RWPE2 (cell line): ENCODE measurements at regions not wholly inside any gene's neighbourhood (a gene's known extent, or its start where the extent isn't known, plus 50 kb on each side); places are given as distances from the start of the nearest gene placed in this dataset.

ENCODE experiments used
- ATAC-seq: fragments of 200-7000 bp; cut with Tn5 transposase; 3 replicates; pipeline ENCODE4 v1.9.1; 2021; ENCODE audit warnings: low read depth
- DNase-seq: peaks from one replicate; pipeline ENCODE4 v3.0.0-alpha.2; 2020; ENCODE audit warnings: low spot score
- H3K27ac ChIP-seq: fragments of 450-650 bp; 2 replicates; pipeline ENCODE4 v1.5.1; 2017; ENCODE audit warnings: mild to moderate bottlenecking; ENCODE audit not compliant: poor library complexity, severe bottlenecking
- H3K27me3 ChIP-seq: fragments of 250-450 bp; sonication (Bioruptor Pico); 2 replicates; pipeline ENCODE4 v1.5.1; 2021; ENCODE audit warnings: mild to moderate bottlenecking, moderate library complexity; ENCODE audit not compliant: insufficient read depth, poor library complexity, severe bottlenecking
- H3K36me3 ChIP-seq: fragments of 250-450 bp; sonication (Bioruptor Pico); 2 replicates; pipeline ENCODE4 v1.5.1; 2020; ENCODE audit warnings: low read depth, mild to moderate bottlenecking, moderate library complexity
- H3K4me1 ChIP-seq: fragments of 250-450 bp; sonication (Bioruptor Pico); 2 replicates; pipeline ENCODE4 v1.5.1; 2021; ENCODE audit warnings: mild to moderate bottlenecking, moderate library complexity; ENCODE audit not compliant: insufficient read depth, poor library complexity, severe bottlenecking
- H3K4me3 ChIP-seq: fragments of 250-450 bp; sonication (Bioruptor Pico); 2 replicates; pipeline ENCODE4 v1.5.1; 2021; ENCODE audit warnings: mild to moderate bottlenecking, moderate library complexity; ENCODE audit not compliant: severe bottlenecking
- H3K9me3 ChIP-seq: fragments of 250-450 bp; sonication (Bioruptor Pico); 2 replicates; pipeline ENCODE4 v1.5.1; 2021; ENCODE audit warnings: mild to moderate bottlenecking, moderate library complexity; ENCODE audit not compliant: severe bottlenecking
- CTCF ChIP-seq: fragments of 450-650 bp; IDR thresholded peaks from one replicate; pipeline ENCODE4 v1.5.1; 2017; ENCODE audit warnings: mild to moderate bottlenecking, moderate library complexity; ENCODE audit not compliant: poor library complexity, severe bottlenecking

DNA sequence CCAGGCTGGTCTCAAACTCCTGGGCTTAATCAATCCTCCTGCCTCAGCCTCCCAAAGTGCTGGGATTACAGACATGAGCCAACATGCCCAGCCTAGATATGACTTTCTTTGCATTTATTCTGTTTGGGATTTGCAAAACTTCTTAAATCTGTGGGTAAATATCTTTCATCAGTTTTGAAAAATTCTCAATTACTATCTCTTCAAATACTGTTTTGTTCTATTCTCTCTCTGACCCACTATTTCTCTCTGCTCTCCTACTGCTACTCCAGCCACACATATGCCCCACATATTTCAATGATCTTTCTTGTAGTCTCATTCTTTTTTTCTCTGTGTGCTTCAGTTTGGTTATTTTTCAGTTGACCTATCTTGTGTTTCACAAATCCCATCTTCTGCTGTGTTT is 205.1 kb downstream of the CHIC2 start:
- Histone ChIP-seq H3K9me3 (no peaks in the 10 kb centered on the region), H3K27ac (no peak overlapping the region), H3K27me3 (no peaks in the 10 kb centered on the region), H3K4me3 (no peak overlapping the region), H3K4me1 (no peaks in the 10 kb centered on the region), H3K36me3 (no peaks in the 10 kb centered on the region)
- ATAC-seq, result no peak
- DNase-seq, result no peak
- TF ChIP-seq CTCF, result no peak

DNA sequence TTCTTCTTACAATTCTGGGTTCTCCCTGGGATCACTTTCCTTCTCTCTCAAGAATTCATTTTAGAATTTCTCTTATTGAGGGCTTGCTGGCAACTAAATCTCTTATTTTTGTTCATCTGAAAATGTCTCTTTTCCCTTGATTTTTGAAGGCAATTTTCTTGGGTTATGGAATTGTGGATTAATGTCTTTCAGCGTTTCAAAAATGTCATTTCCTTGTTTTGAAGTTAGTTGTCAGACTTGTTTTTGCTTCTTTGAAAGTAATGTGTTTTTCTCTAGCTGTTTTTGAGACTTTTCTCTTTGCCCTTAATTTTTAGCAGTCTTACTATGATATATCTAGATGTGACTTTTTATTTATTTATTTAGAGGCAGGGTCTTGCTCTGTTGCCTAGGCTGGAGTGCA is 205.7 kb downstream of the CHIC2 start:
- Histone ChIP-seq H3K27ac (no peak overlapping the region), H3K9me3 (no peaks in the 10 kb centered on the region)
- ATAC-seq, result no peak

DNA sequence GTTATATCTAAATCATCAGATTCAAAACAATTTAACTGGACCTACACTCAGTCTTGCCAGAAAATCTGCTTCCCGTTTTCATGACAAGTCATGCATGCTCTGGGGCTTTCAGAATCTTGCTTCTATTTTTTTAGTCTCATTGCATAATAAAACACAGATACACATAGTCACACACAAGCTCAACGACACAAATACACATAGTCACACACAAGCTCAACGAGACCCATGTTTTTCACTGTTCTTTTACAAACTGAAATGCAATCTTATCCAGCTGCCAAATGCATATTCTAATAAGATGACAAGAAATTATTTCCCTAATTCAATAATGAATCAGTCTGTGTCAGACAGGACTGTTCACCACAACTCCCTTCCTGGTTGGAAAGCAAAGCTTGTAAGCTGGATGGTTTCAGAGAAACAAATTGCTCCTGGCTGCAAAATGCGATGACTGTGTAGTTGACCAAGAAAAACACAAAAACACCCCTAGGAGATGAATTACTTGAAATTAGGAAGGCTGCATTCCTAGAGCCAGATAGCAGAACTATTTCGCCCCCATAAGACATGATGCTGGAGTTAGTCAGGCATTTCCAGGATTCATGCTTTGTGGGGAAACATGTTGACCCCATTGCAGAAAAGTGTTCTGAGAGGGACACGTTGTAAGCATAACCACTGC is 208.7 kb downstream of the CHIC2 start:
- H3K4me3 ChIP-seq, result no peak overlapping the region
- ATAC-seq (no peak), DNase-seq (no peak)
- H3K9me3 ChIP-seq, result no peaks in the 10 kb centered on the region
- no peaks in the 10 kb centered on the region for H3K27me3 ChIP-seq
- TF ChIP-seq CTCF, result no peak
- no peaks in the 10 kb centered on the region for H3K4me1 ChIP-seq
- no peak overlapping the region for H3K27ac ChIP-seq
- H3K36me3 ChIP-seq, result no peaks in the 10 kb centered on the region

More for the DNA sequence above, 205.7 kb downstream of the CHIC2 start:
- H3K4me1 ChIP-seq, result no peaks in the 10 kb centered on the region
- TF ChIP-seq CTCF, result no peak
- no peak for DNase-seq
- no peaks in the 10 kb centered on the region for H3K27me3 ChIP-seq
- H3K36me3 ChIP-seq, result no peaks in the 10 kb centered on the region
- H3K4me3 ChIP-seq, result no peak overlapping the region

DNA sequence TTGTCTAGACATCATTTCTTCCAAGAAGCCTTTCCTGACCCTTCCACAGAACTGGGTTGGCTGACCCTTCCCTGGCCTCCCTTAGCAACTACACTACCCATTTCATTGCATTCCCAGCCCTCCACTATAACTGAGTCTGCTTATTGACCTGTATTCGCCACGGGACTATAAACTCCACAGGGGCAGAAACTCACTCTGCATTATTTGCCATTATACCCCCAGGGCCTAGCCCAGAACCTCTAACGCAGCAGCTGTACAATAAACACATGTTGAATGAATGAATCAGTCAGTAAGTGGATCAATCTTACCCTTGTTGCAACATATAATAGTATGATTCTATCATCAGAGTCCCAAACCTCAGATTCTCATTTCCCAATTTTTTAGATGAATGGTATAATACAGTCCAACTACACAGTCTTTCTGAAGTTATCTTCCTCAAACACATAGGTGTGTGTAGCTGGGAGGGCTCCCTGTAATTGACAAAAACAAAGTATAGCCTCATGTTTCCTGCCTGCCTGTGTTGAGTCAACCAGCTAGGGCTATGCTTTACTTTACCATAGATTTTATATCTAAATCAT is 209.3 kb downstream of the CHIC2 start:
- ATAC-seq (no peak), DNase-seq (no peak)
- Histone ChIP-seq H3K27me3 (no peaks in the 10 kb centered on the region), H3K4me3 (no peak overlapping the region), H3K27ac (no peak overlapping the region), H3K9me3 (no peaks in the 10 kb centered on the region), H3K4me1 (no peaks in the 10 kb centered on the region), H3K36me3 (no peaks in the 10 kb centered on the region)
- no peak for TF ChIP-seq CTCF

- TF ChIP-seq CTCF, result no peak
- no peak overlapping the region for H3K27ac ChIP-seq
- no peak for ATAC-seq
Observed at GRCh38 chr4:53852343-53852742, 212.1 kb downstream of the CHIC2 start.

More at GRCh38 chr4:53852343-53852742, 212.1 kb downstream of the CHIC2 start:
- Histone ChIP-seq H3K27me3 (no peaks in the 10 kb centered on the region), H3K9me3 (no peaks in the 10 kb centered on the region), H3K36me3 (no peaks in the 10 kb centered on the region), H3K4me1 (no peaks in the 10 kb centered on the region), H3K4me3 (no peak overlapping the region)
- DNase-seq, result no peak
